Esophagus muscularis mucosa (tissue), 4 donors: ENCODE measurements at regions not wholly inside any gene's neighbourhood (a gene's known extent, or its start where the extent isn't known, plus 50 kb on each side); places are given as distances from the start of the nearest gene placed in this dataset.

ENCODE experiments used
- DNase-seq: peaks from one replicate; pipeline ENCODE4 v3.0.0-alpha.2; 2017; ENCODE audit errors: extremely low spot score
- H3K27ac ChIP-seq, 4 donors: fragments of 200-600 bp; sonication (generic); replicated peaks in 1 of 4; 1 replicate in 3 of 4; 2 replicates in 1 of 4; pipeline ENCODE4 v1.5.1; 2016 to 2019; ENCODE audit warnings: mild to moderate bottlenecking in 1 of 4
- H3K27me3 ChIP-seq, 4 donors: fragments of 200-600 bp; sonication (generic); one replicate each; pipeline versions ENCODE4 v1.5.1 to v1.6.0; 2016 to 2019
- H3K36me3 ChIP-seq, 4 donors: fragments of 200-600 bp; sonication (generic); one replicate each; pipeline ENCODE4 v1.5.1; 2016 to 2019
- H3K4me1 ChIP-seq, 4 donors: fragments of 200-600 bp; sonication (generic); one replicate each; pipeline ENCODE4 v1.5.1; 2016 to 2019
- H3K4me3 ChIP-seq, 4 donors: fragments of 200-600 bp; sonication (generic); 1 replicate in 2 of 4; 2 replicates in 2 of 4; pipeline ENCODE4 v1.5.1; 2016 to 2019; ENCODE audit warnings: mild to moderate bottlenecking in 4 of 4, moderate library complexity in 1 of 4
- H3K9me3 ChIP-seq, 4 donors: fragments of 200-600 bp; sonication (generic); 1 replicate in 3 of 4; 2 replicates in 1 of 4; pipeline ENCODE4 v1.5.1; 2016 to 2019
- EP300 ChIP-seq: sonication (generic); formaldehyde crosslinking; IDR thresholded peaks from one replicate; pipeline ENCODE4 v1.6.1; 2017; ENCODE audit warnings: antibody characterized with exemption
- POLR2A ChIP-seq: fragments of 450-650 bp; IDR thresholded peaks from one replicate; pipeline ENCODE4 v1.6.1; 2017; ENCODE audit warnings: antibody characterized with exemption, moderate library complexity, mild to moderate bottlenecking, low read depth
- POLR2AphosphoS5 ChIP-seq, 2 donors: sonication (generic); formaldehyde crosslinking; IDR thresholded peaks; one replicate each; pipeline ENCODE4 v1.6.1; 2017; ENCODE audit warnings: antibody characterized with exemption in 2 of 2
- WGBS: methylation state at CpG from one replicate; pipeline ENCODE4 v1.1.5; 2018; 5-methylcytosine and 5-hydroxymethylcytosine counted together
- intact Hi-C: fragments of 100-400 bp; cut with DNase I; formaldehyde crosslinking; loops from one replicate; pipeline ENCODE4 v1.15.1; 2023
- TF ChIP-seq, protein P1 (sequence below), 3 experiments: fragments of 200-600 bp in 2 of 3; fragments of 450-650 bp in 1 of 3; sonication (generic) in 2 of 3; IDR thresholded peaks; one replicate each; pipeline ENCODE4 v1.5.1; 2017 to 2019; ENCODE audit warnings: antibody characterized with exemption in 3 of 3, mild to moderate bottlenecking in 2 of 3, moderate library complexity in 1 of 3

- TF ChIP-seq POLR2A, result no peak
- no peak for TF ChIP-seq EP300
- TF ChIP-seq, protein P1, sequence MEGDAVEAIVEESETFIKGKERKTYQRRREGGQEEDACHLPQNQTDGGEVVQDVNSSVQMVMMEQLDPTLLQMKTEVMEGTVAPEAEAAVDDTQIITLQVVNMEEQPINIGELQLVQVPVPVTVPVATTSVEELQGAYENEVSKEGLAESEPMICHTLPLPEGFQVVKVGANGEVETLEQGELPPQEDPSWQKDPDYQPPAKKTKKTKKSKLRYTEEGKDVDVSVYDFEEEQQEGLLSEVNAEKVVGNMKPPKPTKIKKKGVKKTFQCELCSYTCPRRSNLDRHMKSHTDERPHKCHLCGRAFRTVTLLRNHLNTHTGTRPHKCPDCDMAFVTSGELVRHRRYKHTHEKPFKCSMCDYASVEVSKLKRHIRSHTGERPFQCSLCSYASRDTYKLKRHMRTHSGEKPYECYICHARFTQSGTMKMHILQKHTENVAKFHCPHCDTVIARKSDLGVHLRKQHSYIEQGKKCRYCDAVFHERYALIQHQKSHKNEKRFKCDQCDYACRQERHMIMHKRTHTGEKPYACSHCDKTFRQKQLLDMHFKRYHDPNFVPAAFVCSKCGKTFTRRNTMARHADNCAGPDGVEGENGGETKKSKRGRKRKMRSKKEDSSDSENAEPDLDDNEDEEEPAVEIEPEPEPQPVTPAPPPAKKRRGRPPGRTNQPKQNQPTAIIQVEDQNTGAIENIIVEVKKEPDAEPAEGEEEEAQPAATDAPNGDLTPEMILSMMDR (IDR thresholded peaks at IDR 0.05), result no peak
- no peak for TF ChIP-seq POLR2AphosphoS5 (IDR thresholded peaks at IDR 0.05)
- Histone ChIP-seq H3K36me3 (no peaks in the 10 kb centered on the region), H3K9me3 (no peaks in the 10 kb centered on the region), H3K4me3 (no peak overlapping the region), H3K27ac (no peak overlapping the region), H3K4me1 (no peaks in the 10 kb centered on the region), H3K27me3 (no peaks in the 10 kb centered on the region)
- intact Hi-C loops, result no loop called here
- DNase-seq, result no peak
- WGBS, result 73% methylated on average over 1 of the region's 1 CpG
Observed at GRCh38 chr1:102758418-102758817, 349.9 kb downstream of the COL11A1 start.

DNA sequence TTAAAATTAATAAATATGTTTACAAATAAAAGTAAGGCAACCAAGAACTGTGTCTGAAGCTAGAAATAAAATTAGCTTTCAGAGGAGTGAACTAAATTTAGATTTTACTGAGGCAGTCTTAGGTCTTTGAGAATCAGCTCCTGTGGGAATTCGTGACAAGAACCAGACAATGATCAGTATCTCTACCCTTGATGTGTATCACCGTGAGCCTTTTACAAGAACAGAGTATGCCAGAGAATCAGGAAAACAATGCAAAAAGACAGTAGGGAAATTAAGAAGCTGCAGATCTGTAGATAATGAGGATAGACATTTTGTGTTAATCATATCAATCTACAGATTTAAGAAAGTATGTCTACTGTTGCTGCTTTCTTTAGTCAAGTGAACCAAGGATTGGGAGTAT is 351.0 kb downstream of the COL11A1 start:
- no peak for TF ChIP-seq POLR2A
- TF ChIP-seq, protein P1 (IDR thresholded peaks at IDR 0.05), result no peak
- no peak for TF ChIP-seq EP300
- TF ChIP-seq POLR2AphosphoS5 (IDR thresholded peaks at IDR 0.05), result no peak
- Histone ChIP-seq H3K36me3 (no peaks in the 10 kb centered on the region), H3K27ac (no peak overlapping the region), H3K9me3 (no peaks in the 10 kb centered on the region), H3K4me3 (no peak overlapping the region), H3K4me1 (no peaks in the 10 kb centered on the region), H3K27me3 (no peaks in the 10 kb centered on the region)
- no peak for DNase-seq
- 74% methylated on average over 2 of the region's 2 CpGs for WGBS
- intact Hi-C loops, result no loop called here

GRCh38 chr1:102751111-102751510 is 357.2 kb downstream of the COL11A1 start:
- H3K4me3 ChIP-seq, result no peak overlapping the region

GRCh38 chr1:102742426-102742825 is 365.9 kb downstream of the COL11A1 start:
- H3K36me3 ChIP-seq, result no peaks in the 10 kb centered on the region
- no peak for TF ChIP-seq POLR2A
- TF ChIP-seq, protein P1 (IDR thresholded peaks at IDR 0.05), result no peak
- TF ChIP-seq POLR2AphosphoS5 (IDR thresholded peaks at IDR 0.05), result no peak
- TF ChIP-seq EP300, result no peak
- peaks cover 0 to 7% (median 0%) of the 10 kb centered on the region in 4 donors for H3K9me3 ChIP-seq
- no peak overlapping the region for H3K4me3 ChIP-seq
- H3K4me1 ChIP-seq, result no peaks in the 10 kb centered on the region
- intact Hi-C loops, result no loop called here
- H3K27me3 ChIP-seq, result no peaks in the 10 kb centered on the region
- WGBS, result 32% methylated on average over 2 of the region's 2 CpGs
- DNase-seq, result no peak
- no peak overlapping the region for H3K27ac ChIP-seq

More at GRCh38 chr1:102751111-102751510, 357.2 kb downstream of the COL11A1 start:
- Histone ChIP-seq H3K27ac (no peak overlapping the region), H3K27me3 (no peaks in the 10 kb centered on the region), H3K4me1 (no peaks in the 10 kb centered on the region), H3K36me3 (no peaks in the 10 kb centered on the region), H3K9me3 (no peaks in the 10 kb centered on the region)
- WGBS, result 51% methylated on average over 2 of the region's 2 CpGs
- intact Hi-C loops, result no loop called here
- DNase-seq, result no peak
- no peak for TF ChIP-seq POLR2AphosphoS5 (IDR thresholded peaks at IDR 0.05)

DNA sequence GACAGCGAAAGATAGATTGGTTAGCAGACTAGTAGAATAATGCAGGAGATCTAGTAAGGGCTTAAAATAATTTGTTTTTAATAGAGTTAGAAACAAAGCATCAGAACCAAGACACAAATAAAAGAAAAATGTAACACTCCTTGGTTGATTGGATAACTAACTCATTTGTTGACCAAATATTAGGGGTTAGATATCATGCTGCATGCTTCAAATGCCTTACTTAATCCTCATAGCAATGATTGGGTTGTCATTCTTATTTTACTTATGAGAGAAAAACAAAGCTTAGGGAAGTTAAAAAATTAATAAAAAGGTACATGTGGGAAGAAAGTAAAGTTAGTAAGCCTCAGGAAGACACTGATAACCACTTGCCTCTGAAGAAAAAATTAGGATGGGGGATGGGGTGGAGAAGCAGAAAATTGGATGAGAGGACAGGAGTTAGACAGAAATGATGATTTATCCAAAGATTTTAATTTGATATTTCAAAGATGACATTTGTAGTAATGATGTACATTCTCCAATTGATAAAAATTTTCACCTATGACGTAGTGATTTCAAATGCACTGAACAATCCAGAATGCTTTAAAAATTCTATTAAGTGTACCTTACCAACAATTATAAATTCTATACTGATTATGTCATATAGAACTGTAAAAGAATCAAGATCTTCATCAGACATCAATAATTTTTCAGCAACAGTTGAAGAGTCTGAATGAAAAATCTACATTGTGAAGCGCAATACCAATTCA is 374.7 kb downstream of the COL11A1 start:
- Histone ChIP-seq H3K9me3 (no peaks in the 10 kb centered on the region), H3K4me1 (no peaks in the 10 kb centered on the region), H3K4me3 (no peak overlapping the region), H3K27ac (no peak overlapping the region), H3K27me3 (no peaks in the 10 kb centered on the region), H3K36me3 (no peaks in the 10 kb centered on the region)
- TF ChIP-seq, protein P1 (IDR thresholded peaks at IDR 0.05), result no peak
- TF ChIP-seq EP300 (no peak), POLR2A (no peak), POLR2AphosphoS5 (IDR thresholded peaks at IDR 0.05) (no peak)
- WGBS, result 88% methylated on average over 3 of the region's 3 CpGs
- intact Hi-C loops, result no loop called here
- DNase-seq, result no peak
